HG03280 (cell line): ENCODE measurements at regions not wholly inside any gene's neighbourhood (a gene's known extent, or its start where the extent isn't known, plus 50 kb on each side); places are given as distances from the start of the nearest gene placed in this dataset.
"Not testable (repeated sequence)": the region's sequence is repeated elsewhere in the genome, so short reads cannot be mapped to it uniquely, and the experiment has no call there.

ENCODE experiments used
- ATAC-seq: cut with Tn5 transposase; IDR thresholded peaks from one replicate; pipeline ENCODE4 v1.9.1; 2021; ENCODE audit warnings: mild to moderate bottlenecking, moderate library complexity; ENCODE audit not compliant: unreplicated experiment

DNA sequence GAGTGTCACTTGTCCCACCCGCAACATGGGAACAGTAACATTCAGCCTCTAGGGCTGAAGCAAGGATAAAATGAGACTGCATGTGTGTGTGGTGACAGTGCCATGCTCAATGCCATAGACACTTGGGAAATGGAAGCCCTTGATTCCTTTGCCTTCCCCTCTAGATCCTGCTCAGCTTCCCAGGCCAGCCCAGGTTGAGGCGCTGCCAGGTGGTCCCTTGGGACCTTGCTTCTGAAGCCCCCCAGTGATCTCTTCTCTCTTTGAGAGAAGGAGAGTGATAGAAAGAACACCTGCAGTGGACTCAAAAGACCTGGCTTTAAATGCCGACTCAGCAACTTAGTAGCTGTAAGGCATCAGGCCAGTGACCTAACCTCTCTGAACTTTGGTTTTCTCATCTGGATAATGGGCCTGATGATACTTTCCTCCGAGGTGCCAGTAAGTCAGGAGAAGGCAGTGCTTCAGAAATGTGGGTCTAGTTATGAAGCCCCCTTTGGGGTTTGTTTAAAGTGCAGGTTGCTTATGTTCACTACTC, 144.5 kb downstream of the RPLP1 start:
- no peak for ATAC-seq

DNA sequence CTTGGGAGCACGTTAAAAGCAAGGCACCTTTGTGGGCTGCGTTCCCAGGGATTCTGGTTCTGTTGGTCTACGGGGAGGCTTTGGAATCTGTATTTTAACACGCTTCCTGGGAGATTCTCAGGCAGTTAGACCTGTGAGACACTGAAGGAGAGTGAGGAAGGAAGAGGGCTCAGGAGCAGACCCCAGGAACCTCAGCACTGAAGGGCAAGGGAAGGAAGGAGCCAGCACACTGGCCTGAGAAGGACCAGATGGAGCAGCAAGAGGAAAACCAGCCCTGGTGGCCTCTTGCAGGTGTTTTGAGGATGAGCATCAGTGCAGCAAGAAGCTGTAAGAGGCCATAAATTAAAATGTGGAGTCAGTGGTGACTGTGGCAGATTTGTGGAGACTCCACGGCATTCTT, 146.7 kb downstream of the RPLP1 start:
- no peak for ATAC-seq

- ATAC-seq = no peak
Measured at GRCh38 chr15:69600556-69601085, 148.0 kb downstream of the RPLP1 start.

DNA sequence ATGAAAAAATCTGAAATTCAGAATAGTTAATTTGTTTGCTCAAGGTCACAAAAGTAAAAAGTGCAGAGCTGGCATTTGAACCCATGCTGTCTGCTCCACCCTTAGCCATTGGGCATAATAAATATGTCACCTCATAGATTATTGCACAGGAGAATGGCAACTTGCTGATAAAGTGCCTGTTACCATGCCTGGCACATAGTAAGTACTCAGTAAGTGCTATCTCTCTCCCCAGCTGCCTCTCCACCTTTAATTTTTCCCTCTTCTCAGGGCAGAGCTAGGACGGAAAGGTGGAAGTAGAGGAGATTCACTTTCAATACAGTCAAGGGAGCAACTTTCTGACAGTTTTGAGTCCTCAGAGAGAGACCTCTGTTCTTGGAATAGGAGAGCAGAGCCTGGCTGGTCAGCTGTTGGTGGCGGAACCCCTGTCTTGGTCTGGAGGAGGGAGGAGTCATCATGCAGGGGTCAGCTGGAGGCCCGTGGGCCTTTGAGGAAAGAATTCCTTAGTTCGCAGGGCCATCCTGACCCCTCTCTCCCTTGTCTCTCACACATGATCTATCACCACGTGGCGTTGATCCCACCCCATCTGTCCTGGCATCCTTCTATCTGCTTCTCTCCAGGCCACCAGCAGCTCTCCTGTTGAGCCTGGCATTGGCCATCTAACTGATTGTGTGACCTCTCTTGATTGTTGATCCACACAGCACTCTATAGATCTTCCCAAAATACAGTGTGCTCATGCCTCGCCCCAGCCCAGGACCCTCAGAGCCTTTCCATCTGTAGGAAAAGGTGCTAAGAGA, 149.3 kb downstream of the RPLP1 start:
- ATAC-seq = no peak

DNA sequence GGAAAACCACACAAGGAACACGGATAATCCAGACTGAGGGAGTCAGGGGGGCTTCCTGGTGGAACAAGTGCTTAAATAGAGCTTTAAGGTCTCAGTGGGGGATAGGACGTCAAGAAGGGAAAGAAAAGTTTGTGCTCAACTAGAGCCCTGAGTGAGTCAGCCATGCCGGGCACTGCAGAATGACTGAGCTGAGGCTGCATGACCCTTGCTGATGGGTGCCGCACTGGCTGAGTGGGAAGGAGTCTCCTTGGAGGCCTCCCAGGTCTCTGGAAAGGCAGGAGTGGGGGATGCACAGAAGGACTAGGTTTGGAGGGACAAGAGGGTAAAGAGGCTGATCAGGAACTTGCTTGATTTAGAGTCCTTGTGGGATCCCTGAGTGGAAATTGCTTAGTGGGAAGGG, 150.3 kb downstream of the RPLP1 start:
- no peak for ATAC-seq

DNA sequence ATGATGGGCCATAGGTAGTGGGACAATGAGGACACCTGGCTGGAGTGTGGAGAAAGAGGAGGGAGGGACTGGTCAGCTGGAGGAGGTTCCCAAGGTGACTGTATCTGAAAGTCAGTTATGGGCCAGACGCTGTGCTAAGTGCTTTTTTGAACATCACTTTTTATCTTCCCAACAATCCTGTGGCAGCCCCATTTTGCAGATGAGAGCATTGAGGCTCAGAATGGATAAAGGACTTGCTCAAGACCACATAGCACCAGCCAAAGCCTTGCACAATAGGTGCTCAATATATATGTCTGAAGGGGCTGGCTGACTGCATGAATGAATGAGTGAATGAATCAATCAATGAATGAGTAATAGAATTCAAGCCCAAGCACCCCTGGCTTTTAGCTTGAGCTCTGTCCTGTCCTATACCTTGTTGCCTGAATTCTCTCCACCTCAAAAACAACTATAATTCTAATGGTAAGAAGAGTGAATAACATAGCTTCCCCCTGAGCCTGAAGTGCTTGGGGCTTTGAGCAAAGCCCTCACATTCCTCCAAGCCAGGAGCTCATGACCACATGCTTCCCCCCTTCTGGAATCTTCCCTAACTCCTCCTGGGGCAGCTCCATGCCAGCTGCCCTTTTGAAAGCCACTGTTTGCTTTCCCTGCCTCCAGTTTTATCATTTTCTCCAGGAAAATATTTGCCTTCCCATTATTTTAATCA, 150.9 kb downstream of the RPLP1 start:
- ATAC-seq = no peak

DNA sequence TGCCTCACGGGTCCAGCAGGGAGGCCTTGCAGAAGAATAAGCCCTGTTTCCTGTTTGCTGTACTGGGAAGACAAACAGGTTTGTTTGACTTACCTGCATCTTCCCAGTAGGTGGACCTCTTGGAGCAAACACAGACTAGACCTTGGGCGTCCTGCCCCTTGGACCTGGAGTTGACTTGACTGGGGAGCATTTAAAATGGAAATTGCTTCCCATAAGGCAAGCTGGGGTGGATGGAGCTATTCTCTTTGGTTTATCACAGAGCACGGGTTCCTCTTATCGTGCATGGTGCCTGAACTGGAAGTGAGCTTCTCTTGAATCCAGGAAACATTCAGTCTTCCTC, 151.4 kb downstream of the RPLP1 start:
- no peak for ATAC-seq

DNA sequence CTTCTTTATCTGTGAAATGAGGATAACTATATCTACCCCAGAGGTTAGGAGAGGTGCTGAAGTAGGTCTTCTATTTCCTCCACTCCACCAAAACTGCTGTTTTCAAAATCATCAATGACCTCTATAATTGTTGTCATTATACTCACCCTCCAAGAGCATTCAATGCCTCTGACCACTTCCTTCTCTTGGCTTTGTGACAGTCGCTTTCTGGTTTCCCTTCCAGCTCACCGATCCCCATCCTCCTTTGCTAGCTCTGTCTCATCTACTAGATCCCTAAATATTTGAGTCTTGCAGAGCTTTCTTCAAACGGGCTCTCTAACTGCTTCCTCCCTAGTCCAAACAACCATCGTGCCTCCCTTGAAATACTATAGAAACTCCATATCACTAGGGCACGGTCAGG, 153.5 kb downstream of the RPLP1 start:
- ATAC-seq = no peak

DNA sequence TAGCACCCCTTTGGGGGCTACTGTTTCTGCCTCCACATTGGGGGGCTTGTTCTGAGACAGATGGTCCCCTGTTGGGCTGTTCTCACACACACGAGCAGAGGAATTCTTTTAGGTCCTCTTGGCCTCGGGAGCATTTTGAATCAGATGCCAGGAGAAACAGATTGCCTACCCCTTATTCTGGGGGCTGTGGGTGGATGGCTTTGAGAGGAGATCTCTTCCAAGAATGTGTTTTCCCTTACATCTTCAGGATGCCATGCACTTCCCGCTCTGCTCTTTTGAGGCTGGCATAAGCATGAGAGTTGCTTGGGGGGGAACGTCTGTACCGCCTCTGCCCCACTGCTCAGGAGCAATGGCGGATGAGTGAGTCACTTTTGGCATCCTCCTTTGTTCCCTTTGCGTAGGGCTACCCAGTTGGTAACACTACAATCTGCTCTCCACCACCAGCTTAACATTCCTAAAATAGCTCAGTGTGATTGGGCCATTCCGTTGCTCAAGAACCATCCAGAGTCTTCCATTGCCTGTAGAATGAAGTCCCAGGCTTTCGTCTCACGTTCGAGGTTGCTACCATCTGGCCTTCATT, 154.4 kb downstream of the RPLP1 start:
- no peak for ATAC-seq

DNA sequence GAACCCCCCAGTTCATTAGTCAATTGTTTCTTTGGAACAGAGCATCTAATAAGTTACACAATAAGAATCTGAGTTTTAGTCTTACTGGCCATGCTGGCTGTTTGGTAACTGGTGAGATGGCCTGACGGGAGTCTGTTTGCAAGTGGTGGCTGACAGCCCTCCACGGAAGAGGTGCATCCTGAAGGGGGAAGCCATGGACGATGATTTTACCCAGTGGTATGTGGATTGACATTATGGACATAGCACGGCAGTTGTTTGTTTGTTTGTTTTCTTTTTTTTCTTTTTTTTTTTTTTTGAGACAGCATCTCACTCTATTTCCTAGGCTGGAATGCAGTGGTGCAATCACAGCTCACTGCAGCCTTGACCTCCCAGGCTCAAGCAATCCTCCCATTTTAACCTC, 156.0 kb downstream of the RPLP1 start:
- ATAC-seq = no peak

GRCh38 chr15:69609176-69609575, 156.6 kb downstream of the RPLP1 start:
- no peak for ATAC-seq

DNA sequence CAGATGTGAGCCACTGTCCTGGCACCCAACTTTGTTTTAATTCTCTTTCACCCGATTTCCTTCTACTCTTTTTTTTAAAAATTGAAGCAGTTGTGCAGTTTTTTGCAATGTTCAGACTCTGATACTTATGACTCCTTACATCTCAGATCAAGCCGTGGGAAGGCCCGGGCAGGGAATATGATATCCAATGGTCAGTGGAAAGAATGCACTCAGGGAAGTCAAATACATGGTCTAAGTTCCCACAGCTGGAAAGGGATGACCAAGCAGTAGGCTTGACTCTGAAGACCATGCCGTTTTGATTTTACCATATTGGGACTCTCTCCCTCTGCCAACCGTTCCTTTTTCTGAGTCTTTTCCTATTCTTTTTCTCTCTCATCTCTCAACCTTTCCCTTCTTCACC, 157.2 kb downstream of the RPLP1 start:
- no peak for ATAC-seq

DNA sequence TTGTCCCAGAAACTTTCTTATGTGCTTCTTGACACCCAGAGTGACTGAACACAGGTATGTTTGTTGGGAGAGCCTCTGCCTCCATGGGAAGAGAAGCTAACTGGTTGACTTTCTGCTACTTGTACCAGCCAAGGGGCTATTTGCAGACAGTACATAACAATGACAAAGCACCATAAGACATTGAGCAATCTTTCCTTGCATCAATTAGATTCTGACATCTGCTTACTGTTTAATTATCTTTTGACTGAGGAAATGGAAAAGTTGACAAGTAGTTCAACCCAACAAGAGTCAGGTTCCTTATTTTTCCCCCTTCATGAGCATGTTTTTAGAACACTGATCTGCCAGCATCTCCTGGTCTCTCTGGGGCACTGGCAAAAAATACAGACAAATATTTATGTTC, 157.7 kb downstream of the RPLP1 start:
- ATAC-seq = no peak

DNA sequence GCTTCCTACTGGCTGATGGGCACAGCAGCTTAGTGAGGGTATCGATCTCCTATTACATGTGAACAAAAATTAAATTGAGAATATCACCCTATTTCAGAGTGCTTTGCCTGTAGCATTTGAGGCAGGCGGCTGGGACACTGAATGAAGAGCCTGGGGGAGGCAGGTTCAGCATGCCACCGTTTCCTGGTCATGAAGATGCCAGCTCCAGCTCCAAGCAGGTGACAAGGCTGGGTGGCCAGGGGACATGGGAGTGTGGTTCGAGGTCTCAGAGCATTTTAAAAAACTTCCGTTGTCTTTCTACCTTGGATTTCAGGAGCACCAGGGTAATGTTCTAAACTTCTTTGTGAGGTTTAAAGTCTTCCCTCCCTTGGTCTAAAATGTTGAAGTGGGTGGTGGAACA, 158.2 kb downstream of the RPLP1 start:
- no peak for ATAC-seq

DNA sequence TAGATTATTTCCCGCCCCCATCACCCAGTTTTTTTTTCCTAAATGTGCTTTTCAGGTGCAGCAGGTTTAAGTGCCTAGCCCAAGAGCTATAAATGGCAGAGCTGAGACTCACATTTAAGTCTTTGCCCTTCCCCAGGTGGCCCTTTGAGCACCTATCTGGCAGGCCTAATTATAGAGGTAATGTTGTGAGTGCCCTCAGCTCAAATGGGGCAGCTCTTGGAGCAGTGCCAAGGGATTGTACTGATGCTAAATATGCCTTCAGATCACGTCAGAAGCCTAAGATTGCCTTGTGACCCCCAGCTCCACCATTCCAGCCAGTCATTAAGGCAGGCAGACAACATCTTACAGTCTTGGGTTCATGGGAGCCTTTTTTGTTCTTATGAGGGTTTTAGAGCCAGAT, 159.5 kb downstream of the RPLP1 start:
- no peak for ATAC-seq

GRCh38 chr15:69613182-69613581, 160.6 kb downstream of the RPLP1 start:
- ATAC-seq = no peak

DNA sequence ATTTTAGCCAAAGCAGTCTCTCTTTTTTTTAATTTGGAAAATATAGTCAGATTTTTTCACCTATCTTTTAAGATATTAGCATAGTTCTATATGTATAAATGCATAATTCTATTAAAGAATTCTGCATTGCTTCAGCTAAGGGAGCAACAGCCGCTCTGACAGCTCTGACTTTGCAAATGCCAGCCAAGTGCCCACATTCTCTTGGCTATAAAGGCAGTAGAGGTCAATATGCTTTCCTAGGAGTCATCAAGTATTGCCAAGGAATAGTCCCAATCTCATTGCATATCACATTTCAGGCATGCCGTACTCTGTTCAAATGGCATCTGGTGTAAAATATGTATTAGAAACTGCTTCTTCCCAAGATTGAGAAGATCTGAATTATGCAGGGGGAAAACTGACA, 161.4 kb downstream of the RPLP1 start:
- ATAC-seq = no peak

- ATAC-seq = no peak
Measured at GRCh38 chr15:69615736-69616135, 163.1 kb downstream of the RPLP1 start.

DNA sequence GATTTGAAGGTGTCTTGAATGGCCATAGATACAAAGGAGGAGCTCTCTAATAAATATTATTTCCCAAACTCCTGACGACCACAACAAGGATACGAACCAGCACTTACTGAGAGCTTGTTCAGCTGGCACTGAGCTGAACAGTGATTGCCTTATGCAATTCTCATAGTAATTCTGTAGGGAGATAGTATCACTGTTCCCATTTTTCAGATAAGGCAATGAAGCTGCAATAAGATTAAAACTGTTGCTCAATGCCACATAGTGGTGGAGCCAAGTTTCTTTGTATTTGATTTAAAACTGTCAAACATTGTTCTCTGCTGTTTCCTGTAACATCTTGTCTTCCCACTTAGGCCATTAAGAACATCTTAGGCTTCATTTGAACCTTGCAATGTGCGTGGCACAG, 163.9 kb downstream of the RPLP1 start:
- no peak for ATAC-seq

- not testable (repeated sequence) for ATAC-seq
Measured at GRCh38 chr15:69617144-69617543, 164.5 kb downstream of the RPLP1 start.

- no peak for ATAC-seq
Measured at GRCh38 chr15:69623392-69624154, 171.0 kb downstream of the RPLP1 start.
